Ovary (tissue), 7 donors: ENCODE measurements at regions not wholly inside any gene's neighbourhood (a gene's known extent, or its start where the extent isn't known, plus 50 kb on each side); places are given as distances from the start of the nearest gene placed in this dataset.

Source experiments
- DNase-seq, 5 donors: peaks; one replicate each; pipeline ENCODE4 v3.0.0-alpha.2; 2019 to 2020
- H3K27ac ChIP-seq, 2 donors: fragments of 200-600 bp; one replicate each; pipeline versions ENCODE4 v1.5.1 to v1.8.0; 2019 to 2022
- H3K27me3 ChIP-seq: fragments of 200-600 bp; one replicate; pipeline ENCODE4 v1.8.0; 2022
- H3K36me3 ChIP-seq: fragments of 200-600 bp; sonication (generic); one replicate; pipeline ENCODE4 v1.5.1; 2019
- H3K4me1 ChIP-seq: one replicate; pipeline ENCODE4 v1.8.1; 2013; ENCODE audit warnings: mild to moderate bottlenecking, moderate library complexity; ENCODE audit not compliant: insufficient read depth
- H3K4me3 ChIP-seq: fragments of 200-600 bp; sonication (generic); one replicate; pipeline ENCODE4 v1.5.1; 2017
- H3K9me3 ChIP-seq, 2 donors: fragments of 200-600 bp in 1 of 2; sonication (generic) in 1 of 2; one replicate each; pipeline versions ENCODE4 v1.5.1 to v1.8.1; 2013 to 2019; ENCODE audit warnings: mild to moderate bottlenecking in 1 of 2, moderate library complexity in 1 of 2
- EP300 ChIP-seq: sonication (generic); formaldehyde crosslinking; IDR thresholded peaks from one replicate; pipeline ENCODE4 v1.6.1; 2017; ENCODE audit warnings: antibody characterized with exemption
- POLR2A ChIP-seq: fragments of 450-650 bp; IDR thresholded peaks from one replicate; pipeline ENCODE4 v1.6.1; 2017; ENCODE audit warnings: antibody characterized with exemption, mild to moderate bottlenecking, moderate library complexity
- WGBS, 3 donors: extraction: QIAGEN DNeasy Blood & Tissue Kit in 1 of 3; methylation state at CpG; one replicate each; pipeline versions ENCODE4 v1.1.5 to v1.1.7; 2013 to 2017; 5-methylcytosine and 5-hydroxymethylcytosine counted together
- intact Hi-C, 4 donors: fragments of 100-400 bp; cut with DNase I; formaldehyde crosslinking; loops; one replicate each; pipeline versions ENCODE4 v1.11.0 to v1.15.1; 2022 to 2023
- TF ChIP-seq, protein P1 (sequence below), 3 donors: fragments of 450-650 bp in 2 of 3; fragments of 200-600 bp in 1 of 3; IDR thresholded peaks; one replicate each; pipeline versions ENCODE4 v1.5.1 to v1.8.0; 2016 to 2022; ENCODE audit warnings: antibody characterized with exemption in 3 of 3, mild to moderate bottlenecking in 1 of 3
- donor health status: DM: no; HTN: no; CAD: no; lungs with moderate emphysema.
- donor health status: DM: no; HTN: no; CAD: no.
- donor health status: Bipolar disorder and iron deficiency.
- donor health status: DM: no; HTN: no; CAD: no.
- donor health status: DM: yes; HTN: yes; CAD: no.

DNA sequence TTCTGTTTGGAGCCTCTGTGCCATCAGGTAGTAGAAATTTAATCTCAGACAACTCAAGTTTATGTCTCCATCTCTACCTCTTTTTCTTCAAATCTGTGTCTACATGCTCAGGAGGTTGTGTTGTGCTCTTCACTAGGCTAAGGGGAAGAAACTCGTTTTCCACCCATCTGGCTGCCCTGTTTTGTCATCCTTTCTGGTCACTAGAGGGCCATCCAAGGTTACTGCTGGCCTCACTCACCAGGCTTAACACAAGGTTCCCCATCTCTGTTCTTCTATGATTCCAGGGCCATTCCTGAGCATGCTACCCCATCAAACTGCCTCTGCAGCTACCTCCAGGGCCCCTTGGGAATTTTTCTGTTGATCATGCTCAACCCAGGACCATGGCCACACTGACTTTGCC is 213.3 kb upstream of the FBXL7 start:
- WGBS, 3 donors, result 28 to 37% (median 29%) methylated on average over 1 of the region's 1 CpG
- TF ChIP-seq POLR2A, result no peak
- TF ChIP-seq EP300, result no peak
- TF ChIP-seq, protein P1, sequence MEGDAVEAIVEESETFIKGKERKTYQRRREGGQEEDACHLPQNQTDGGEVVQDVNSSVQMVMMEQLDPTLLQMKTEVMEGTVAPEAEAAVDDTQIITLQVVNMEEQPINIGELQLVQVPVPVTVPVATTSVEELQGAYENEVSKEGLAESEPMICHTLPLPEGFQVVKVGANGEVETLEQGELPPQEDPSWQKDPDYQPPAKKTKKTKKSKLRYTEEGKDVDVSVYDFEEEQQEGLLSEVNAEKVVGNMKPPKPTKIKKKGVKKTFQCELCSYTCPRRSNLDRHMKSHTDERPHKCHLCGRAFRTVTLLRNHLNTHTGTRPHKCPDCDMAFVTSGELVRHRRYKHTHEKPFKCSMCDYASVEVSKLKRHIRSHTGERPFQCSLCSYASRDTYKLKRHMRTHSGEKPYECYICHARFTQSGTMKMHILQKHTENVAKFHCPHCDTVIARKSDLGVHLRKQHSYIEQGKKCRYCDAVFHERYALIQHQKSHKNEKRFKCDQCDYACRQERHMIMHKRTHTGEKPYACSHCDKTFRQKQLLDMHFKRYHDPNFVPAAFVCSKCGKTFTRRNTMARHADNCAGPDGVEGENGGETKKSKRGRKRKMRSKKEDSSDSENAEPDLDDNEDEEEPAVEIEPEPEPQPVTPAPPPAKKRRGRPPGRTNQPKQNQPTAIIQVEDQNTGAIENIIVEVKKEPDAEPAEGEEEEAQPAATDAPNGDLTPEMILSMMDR (IDR thresholded peaks at IDR 0.05), result no peak
- no peaks in the 10 kb centered on the region for H3K36me3 ChIP-seq
- H3K27me3 ChIP-seq, result no peaks in the 10 kb centered on the region
- intact Hi-C loops, result no loop called here
- H3K27ac ChIP-seq, result no peak overlapping the region
- DNase-seq, result no peak
- H3K9me3 ChIP-seq, result no peaks in the 10 kb centered on the region
- peaks cover 3% of the 10 kb centered on the region for H3K4me1 ChIP-seq
- H3K4me3 ChIP-seq, result no peak overlapping the region

GRCh38 chr5:15285901-15286583 is 213.9 kb upstream of the FBXL7 start:
- intact Hi-C loops, result no loop called here
- no peak overlapping the region for H3K4me3 ChIP-seq
- H3K9me3 ChIP-seq, result no peaks in the 10 kb centered on the region
- no peaks in the 10 kb centered on the region for H3K27me3 ChIP-seq
- peaks cover 3% of the 10 kb centered on the region for H3K4me1 ChIP-seq
- no peaks in the 10 kb centered on the region for H3K36me3 ChIP-seq
- TF ChIP-seq, protein P1 (IDR thresholded peaks at IDR 0.05), result no peak
- TF ChIP-seq EP300 (no peak), POLR2A (no peak)
- peak in 2 of 5 donors; percentile 8 to 21 for DNase-seq
- 5 to 6% (median 5%) methylated on average over 5 of the region's 5 CpGs for WGBS, 3 donors
- H3K27ac ChIP-seq, result no peak overlapping the region

GRCh38 chr5:15284706-15285105 is 215.3 kb upstream of the FBXL7 start:
- Histone ChIP-seq H3K27ac (no peak overlapping the region), H3K27me3 (no peaks in the 10 kb centered on the region), H3K4me1 (peaks cover 3% of the 10 kb centered on the region), H3K9me3 (no peaks in the 10 kb centered on the region), H3K36me3 (no peaks in the 10 kb centered on the region), H3K4me3 (no peak overlapping the region)
- TF ChIP-seq, protein P1 (IDR thresholded peaks at IDR 0.05), result no peak
- TF ChIP-seq POLR2A (no peak), EP300 (no peak)
- no peak for DNase-seq
- intact Hi-C loops, result no loop called here

- H3K4me1 ChIP-seq, result peaks cover 3% of the 10 kb centered on the region
- 27 to 40% (median 29%) methylated on average over 2 of the region's 2 CpGs for WGBS, 3 donors
- no peak overlapping the region for H3K27ac ChIP-seq
- H3K36me3 ChIP-seq, result no peaks in the 10 kb centered on the region
- H3K27me3 ChIP-seq, result no peaks in the 10 kb centered on the region
- TF ChIP-seq EP300, result no peak
- TF ChIP-seq, protein P1 (IDR thresholded peaks at IDR 0.05), result no peak
- no peak for TF ChIP-seq POLR2A
- intact Hi-C loops, result no loop called here
- no peak overlapping the region for H3K4me3 ChIP-seq
- H3K9me3 ChIP-seq, result no peaks in the 10 kb centered on the region
- DNase-seq, result no peak
Observed at GRCh38 chr5:15283076-15283475, 216.9 kb upstream of the FBXL7 start.
